Fibroblast of the aortic adventitia (primary cell): ENCODE measurements at regions not wholly inside any gene's neighbourhood (a gene's known extent, or its start where the extent isn't known, plus 50 kb on each side); places are given as distances from the start of the nearest gene placed in this dataset.

ENCODE experiments used
- DNase-seq: peaks from one replicate; pipeline ENCODE4 v3.0.0-alpha.2; 2010; ENCODE audit warnings: low read depth
- H3K4me3 ChIP-seq: 2 replicates; pipeline ENCODE4 v1.5.1; 2011; ENCODE audit warnings: low read depth, mild to moderate bottlenecking, control low read depth, low read length, moderate library complexity
- CTCF ChIP-seq: IDR thresholded peaks from 2 replicates; pipeline ENCODE4 v1.5.1; 2011; ENCODE audit warnings: mild to moderate bottlenecking, low read length, control low read depth, inconsistent platforms; ENCODE audit not compliant: insufficient read depth

- no peak for DNase-seq
- TF ChIP-seq CTCF = no peak
- H3K4me3 ChIP-seq = no peak overlapping the region
Observed at GRCh38 chr3:135328036-135328435, 533.0 kb downstream of the EPHB1 start.

GRCh38 chr3:135329479-135329878, 534.4 kb downstream of the EPHB1 start:
- TF ChIP-seq CTCF = no peak
- DNase-seq = no peak

GRCh38 chr3:135337192-135337591, 542.1 kb downstream of the EPHB1 start:
- no peak for DNase-seq
- TF ChIP-seq CTCF = no peak
- no peak overlapping the region for H3K4me3 ChIP-seq

More at GRCh38 chr3:135329479-135329878, 534.4 kb downstream of the EPHB1 start:
- H3K4me3 ChIP-seq = no peak overlapping the region

GRCh38 chr3:135348690-135349089, 553.6 kb downstream of the EPHB1 start:
- no peak overlapping the region for H3K4me3 ChIP-seq
- DNase-seq = no peak
- TF ChIP-seq CTCF = no peak

GRCh38 chr3:135349254-135349948, 554.3 kb downstream of the EPHB1 start:
- no peak for TF ChIP-seq CTCF
- DNase-seq = no peak
- no peak overlapping the region for H3K4me3 ChIP-seq

DNA sequence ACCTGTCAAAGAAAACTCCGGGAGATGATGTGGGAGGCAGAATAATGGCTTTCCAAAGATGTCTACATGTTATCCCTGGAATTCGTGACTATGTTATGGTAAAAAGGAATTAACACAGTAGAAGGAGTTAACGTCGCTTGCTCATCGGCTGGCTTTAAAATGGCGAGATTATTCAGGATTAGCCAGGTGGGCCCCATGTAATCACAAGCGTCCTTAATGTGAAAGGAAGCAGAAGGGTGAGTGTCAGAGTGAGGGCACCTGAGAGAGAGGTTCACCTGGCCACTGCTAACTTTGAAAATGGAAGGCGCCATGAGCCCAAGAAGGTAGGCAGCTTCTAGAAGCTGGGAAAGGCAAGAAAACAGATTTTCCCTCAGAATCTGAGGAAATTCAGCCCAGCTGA, 557.2 kb downstream of the EPHB1 start:
- no peak for DNase-seq
- H3K4me3 ChIP-seq = no peak overlapping the region
- TF ChIP-seq CTCF = no peak

GRCh38 chr3:135362889-135363288, 567.8 kb downstream of the EPHB1 start:
- no peak for TF ChIP-seq CTCF
- DNase-seq = no peak

More at GRCh38 chr3:135362889-135363288, 567.8 kb downstream of the EPHB1 start:
- no peak overlapping the region for H3K4me3 ChIP-seq
